ENCODE measurements at regions not wholly inside any gene's neighbourhood (a gene's known extent, or its start where the extent isn't known, plus 50 kb on each side); places are given as distances from the start of the nearest gene placed in this dataset.
"Not testable (repeated sequence)": the region's sequence is repeated elsewhere in the genome, so short reads cannot be mapped to it uniquely, and the experiment has no call there.

DNA sequence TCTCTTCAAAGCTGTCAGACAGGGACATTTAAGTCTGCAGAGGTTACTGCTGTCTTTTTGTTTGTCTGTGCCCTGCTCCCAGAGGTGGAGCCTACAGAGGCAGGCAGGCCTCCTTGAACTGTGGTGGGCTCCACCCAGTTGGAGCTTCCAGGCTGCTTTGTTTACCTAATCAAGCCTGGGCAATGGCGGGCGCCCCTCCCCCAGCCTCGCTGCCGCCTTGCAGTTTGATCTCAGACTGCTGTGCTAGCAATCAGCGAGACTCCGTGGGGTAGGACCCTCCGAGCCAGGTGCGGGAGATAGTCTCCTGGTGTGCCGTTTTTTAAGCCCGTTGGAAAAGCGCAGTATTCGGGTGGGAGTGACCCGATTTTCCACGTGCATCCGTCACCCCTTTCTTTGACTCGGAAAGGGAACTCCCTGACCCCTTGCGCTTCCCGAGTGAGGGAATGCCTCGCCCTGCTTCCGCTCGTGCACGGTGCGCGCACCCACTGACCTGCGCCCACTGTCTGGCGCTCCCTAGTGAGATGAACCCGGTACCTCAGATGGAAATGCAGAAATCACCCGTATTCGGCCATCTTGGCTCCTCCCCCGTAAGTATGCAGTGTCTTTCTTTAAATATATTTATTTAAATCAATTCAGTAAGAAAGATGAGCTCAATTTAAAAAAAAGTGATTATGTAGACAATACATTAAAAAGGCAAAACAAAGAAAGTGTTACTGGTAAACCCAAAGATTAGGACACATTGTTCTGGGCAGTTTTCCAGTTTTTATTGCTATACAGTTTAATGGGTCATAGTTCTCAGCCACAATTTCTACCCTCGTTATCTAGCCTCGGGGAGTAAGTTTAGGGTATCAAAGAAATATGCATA lies 91.2 kb upstream of the GRM7 start:
- not testable (repeated sequence) for H3K36me3 ChIP-seq (ENCODE audit: control insufficient read depth, insufficient read depth, low read length); H3K9me3 ChIP-seq (ENCODE audit: control insufficient read depth, insufficient read depth, low read length); H3K4me1 ChIP-seq (ENCODE audit: control insufficient read depth, insufficient read depth, low read length); H3K27me3 ChIP-seq (ENCODE audit: control insufficient read depth, insufficient read depth, low read length); H3K9ac ChIP-seq (ENCODE audit: low read depth, low read length)
- peak overlapping the region; percentile 33 for H3K4me3 ChIP-seq (ENCODE audit: low read depth, low read length)

DNA sequence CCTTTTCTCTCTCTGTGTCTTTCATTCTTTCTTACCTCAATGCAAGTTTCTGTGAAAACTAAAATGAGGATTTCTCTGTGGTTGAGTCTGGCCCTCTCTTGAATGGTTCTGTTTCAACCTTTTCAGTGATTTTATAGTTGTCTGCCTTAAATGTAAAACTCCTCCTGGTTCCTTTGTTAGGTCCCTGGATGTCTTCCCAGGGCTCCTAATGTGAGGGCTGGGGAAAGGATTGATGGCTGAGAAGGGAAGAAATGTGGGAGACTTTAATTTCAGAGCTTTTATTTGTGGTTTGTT lies 90.6 kb upstream of the GRM7 start:
- no peak overlapping the region for H3K9ac ChIP-seq (ENCODE audit: low read depth, low read length)
- peaks cover 2% of the 10 kb centered on the region for H3K4me1 ChIP-seq (ENCODE audit: control insufficient read depth, insufficient read depth, low read length)
- no peaks in the 10 kb centered on the region for H3K27me3 ChIP-seq (ENCODE audit: control insufficient read depth, insufficient read depth, low read length)
- no peaks in the 10 kb centered on the region for H3K9me3 ChIP-seq (ENCODE audit: control insufficient read depth, insufficient read depth, low read length)
- no peaks in the 10 kb centered on the region for H3K36me3 ChIP-seq (ENCODE audit: control insufficient read depth, insufficient read depth, low read length)
- peak overlapping the region; percentile 33 for H3K4me3 ChIP-seq (ENCODE audit: low read depth, low read length)

DNA sequence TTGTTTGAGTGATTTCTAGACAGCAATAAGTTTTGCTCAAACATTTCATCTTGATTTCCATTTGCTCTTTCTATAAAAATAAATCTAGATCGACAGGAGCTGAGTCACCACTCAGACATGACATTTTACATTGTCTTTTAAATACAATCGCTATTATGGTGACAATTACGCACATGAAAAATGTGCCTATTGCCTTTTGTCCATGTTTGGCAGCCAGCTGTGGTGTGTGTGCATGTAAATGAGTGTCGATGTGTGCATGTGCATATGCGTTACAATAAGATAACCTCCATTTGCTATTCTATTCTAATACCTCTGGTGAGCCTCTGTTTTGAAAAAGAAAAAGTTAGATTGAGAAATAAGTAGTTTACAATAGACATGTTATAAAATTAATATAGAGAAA lies 89.7 kb upstream of the GRM7 start:
- H3K9me3 ChIP-seq (ENCODE audit: control insufficient read depth, insufficient read depth, low read length) = no peaks in the 10 kb centered on the region
- H3K27me3 ChIP-seq (ENCODE audit: control insufficient read depth, insufficient read depth, low read length) = no peaks in the 10 kb centered on the region
- H3K4me3 ChIP-seq (ENCODE audit: low read depth, low read length) = no peak overlapping the region
- H3K36me3 ChIP-seq (ENCODE audit: control insufficient read depth, insufficient read depth, low read length) = no peaks in the 10 kb centered on the region
- peaks cover 2% of the 10 kb centered on the region for H3K4me1 ChIP-seq (ENCODE audit: control insufficient read depth, insufficient read depth, low read length)
- no peak overlapping the region for H3K9ac ChIP-seq (ENCODE audit: low read depth, low read length)

DNA sequence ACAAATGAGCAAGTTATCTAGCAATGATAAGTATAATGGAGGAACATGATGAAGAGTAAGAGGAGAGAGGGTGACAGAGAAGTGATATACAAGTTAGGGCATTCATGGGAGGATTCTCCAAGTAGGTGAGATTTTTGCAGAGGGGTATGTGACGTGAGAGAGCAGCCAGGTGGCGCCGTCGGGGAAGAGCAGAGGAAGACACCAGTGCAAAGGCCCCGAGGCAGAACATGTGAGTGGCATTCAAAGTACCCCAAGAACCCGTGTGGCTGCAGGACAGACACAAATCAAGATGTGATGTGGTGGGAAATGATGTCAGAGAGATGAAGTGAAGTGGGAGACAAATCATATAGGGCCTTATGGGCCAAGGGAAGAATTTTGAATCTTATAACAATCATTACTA lies 81.8 kb upstream of the GRM7 start:
- H3K27me3 ChIP-seq (ENCODE audit: control insufficient read depth, insufficient read depth, low read length) = no peaks in the 10 kb centered on the region
- no peak overlapping the region for H3K9ac ChIP-seq (ENCODE audit: low read depth, low read length)
- no peaks in the 10 kb centered on the region for H3K36me3 ChIP-seq (ENCODE audit: control insufficient read depth, insufficient read depth, low read length)
- no peak overlapping the region for H3K4me3 ChIP-seq (ENCODE audit: low read depth, low read length)
- no peaks in the 10 kb centered on the region for H3K4me1 ChIP-seq (ENCODE audit: control insufficient read depth, insufficient read depth, low read length)
- no peaks in the 10 kb centered on the region for H3K9me3 ChIP-seq (ENCODE audit: control insufficient read depth, insufficient read depth, low read length)

DNA sequence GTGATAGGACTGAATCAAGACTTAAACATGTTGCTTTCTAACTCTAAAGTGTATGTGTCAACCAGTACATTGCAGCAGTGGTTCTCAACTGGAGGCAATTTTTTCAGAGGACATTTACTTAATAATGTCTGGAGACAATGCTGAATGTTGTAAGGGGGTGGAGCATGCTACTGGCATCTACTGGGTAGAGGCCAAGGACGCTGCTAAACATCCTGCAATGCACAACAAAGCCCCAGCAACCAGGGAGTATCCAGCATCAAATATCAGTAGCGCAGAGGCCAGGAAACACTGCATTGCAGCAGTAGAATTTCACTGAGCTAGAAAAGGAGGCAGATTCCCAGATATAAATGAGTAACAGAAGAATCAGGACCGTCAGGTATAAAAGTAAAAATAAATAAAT lies 79.8 kb upstream of the GRM7 start:
- Histone ChIP-seq H3K4me1 (ENCODE audit: control insufficient read depth, insufficient read depth, low read length) (no peaks in the 10 kb centered on the region), H3K9me3 (ENCODE audit: control insufficient read depth, insufficient read depth, low read length) (no peaks in the 10 kb centered on the region), H3K27me3 (ENCODE audit: control insufficient read depth, insufficient read depth, low read length) (no peaks in the 10 kb centered on the region), H3K4me3 (ENCODE audit: low read depth, low read length) (no peak overlapping the region), H3K36me3 (ENCODE audit: control insufficient read depth, insufficient read depth, low read length) (no peaks in the 10 kb centered on the region), H3K9ac (ENCODE audit: low read depth, low read length) (no peak overlapping the region)

DNA sequence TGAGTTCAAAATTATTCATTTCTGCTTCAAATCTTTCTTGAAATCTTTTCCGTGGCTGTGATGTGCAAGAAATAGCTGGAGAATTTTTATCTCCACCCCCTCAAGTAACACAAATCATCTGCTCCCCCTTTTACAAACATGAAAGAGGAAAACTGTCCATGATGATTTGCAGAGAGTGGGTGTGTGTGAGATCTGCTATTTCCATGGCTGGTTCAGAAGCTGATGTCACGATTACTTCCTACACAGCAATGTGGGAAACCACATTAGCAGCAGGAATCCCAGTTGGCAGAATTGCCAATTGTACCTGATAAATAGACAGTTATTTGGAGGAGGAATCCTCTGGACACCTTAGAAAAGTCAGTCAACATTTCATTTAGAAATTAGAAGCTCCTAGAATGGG lies 75.2 kb upstream of the GRM7 start:
- Histone ChIP-seq H3K27me3 (ENCODE audit: control insufficient read depth, insufficient read depth, low read length) (no peaks in the 10 kb centered on the region), H3K36me3 (ENCODE audit: control insufficient read depth, insufficient read depth, low read length) (no peaks in the 10 kb centered on the region), H3K4me1 (ENCODE audit: control insufficient read depth, insufficient read depth, low read length) (no peaks in the 10 kb centered on the region), H3K9me3 (ENCODE audit: control insufficient read depth, insufficient read depth, low read length) (no peaks in the 10 kb centered on the region), H3K4me3 (ENCODE audit: low read depth, low read length) (no peak overlapping the region), H3K9ac (ENCODE audit: low read depth, low read length) (no peak overlapping the region)

DNA sequence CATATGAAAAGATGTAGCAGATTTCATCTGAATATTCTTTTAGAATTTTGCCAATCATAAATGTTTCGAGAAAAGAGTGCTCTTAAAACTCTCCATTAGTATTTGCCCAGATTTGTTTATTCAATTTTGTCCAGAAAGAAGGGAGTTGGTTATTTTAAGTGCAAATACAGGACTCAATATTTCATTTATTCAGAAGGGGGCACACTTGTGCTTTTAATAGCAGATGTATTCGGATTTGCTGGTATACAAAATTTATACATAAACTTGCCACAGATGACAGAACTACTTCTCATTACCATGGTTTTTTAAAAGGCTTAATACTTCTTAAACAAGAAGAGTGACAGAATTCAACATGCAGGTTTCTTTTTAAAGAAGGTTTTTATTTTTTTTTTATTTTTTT lies 69.8 kb upstream of the GRM7 start:
- Histone ChIP-seq H3K4me1 (ENCODE audit: control insufficient read depth, insufficient read depth, low read length) (no peaks in the 10 kb centered on the region), H3K9me3 (ENCODE audit: control insufficient read depth, insufficient read depth, low read length) (no peaks in the 10 kb centered on the region), H3K9ac (ENCODE audit: low read depth, low read length) (no peak overlapping the region), H3K27me3 (ENCODE audit: control insufficient read depth, insufficient read depth, low read length) (no peaks in the 10 kb centered on the region), H3K36me3 (ENCODE audit: control insufficient read depth, insufficient read depth, low read length) (no peaks in the 10 kb centered on the region), H3K4me3 (ENCODE audit: low read depth, low read length) (no peak overlapping the region)

DNA sequence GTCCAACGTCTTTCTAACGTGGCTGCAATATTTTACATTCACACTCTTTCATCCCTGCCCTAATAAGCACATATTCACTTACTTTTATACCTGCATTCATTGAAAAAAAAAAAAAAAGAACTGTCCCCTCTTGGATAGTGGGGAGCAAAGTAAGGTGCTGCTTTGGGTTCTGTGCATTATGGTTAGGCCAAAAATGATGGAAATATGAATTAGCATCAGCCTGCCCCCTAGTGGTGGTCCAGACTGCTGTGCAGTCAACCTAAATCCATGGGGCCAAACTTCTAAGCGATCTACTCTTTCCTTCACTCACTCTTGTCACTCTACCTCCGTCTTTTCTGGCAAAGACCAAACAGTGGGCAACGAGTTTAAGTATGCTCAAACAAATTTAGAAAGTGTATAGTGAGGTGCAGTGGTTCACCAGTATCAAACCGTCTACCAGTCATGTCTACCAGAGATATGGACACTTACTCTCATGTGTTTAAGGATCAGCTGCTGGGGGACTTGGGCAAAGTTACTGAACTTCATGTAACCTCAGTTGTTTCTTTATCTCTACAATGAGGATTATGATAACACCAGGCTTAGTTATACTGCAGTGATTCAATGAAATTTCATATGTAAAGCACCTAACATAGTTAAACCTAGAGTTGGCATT lies 61.5 kb upstream of the GRM7 start:
- Histone ChIP-seq H3K9ac (ENCODE audit: low read depth, low read length) (no peak overlapping the region), H3K27me3 (ENCODE audit: control insufficient read depth, insufficient read depth, low read length) (no peaks in the 10 kb centered on the region), H3K9me3 (ENCODE audit: control insufficient read depth, insufficient read depth, low read length) (no peaks in the 10 kb centered on the region), H3K4me1 (ENCODE audit: control insufficient read depth, insufficient read depth, low read length) (no peaks in the 10 kb centered on the region), H3K4me3 (ENCODE audit: low read depth, low read length) (no peak overlapping the region), H3K36me3 (ENCODE audit: control insufficient read depth, insufficient read depth, low read length) (no peaks in the 10 kb centered on the region)

DNA sequence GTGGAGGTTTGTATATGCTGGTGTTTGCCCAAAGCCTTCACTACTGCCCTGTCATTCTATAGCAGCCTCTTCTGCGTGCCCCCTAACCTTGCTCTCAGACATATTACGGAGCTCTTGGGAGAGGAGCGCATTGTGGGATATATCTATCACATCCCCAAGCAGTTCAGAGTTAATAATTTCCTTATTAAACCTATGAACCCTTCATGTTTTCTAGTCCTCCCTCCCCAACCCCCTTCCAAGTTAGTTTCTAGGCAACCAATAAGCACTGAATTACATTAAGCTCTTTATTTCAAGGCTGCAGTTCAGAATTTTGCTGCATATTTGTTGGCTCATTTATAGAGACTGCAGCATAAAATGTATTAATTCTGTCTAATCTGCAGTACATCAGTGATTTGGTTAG lies 57.3 kb upstream of the GRM7 start:
- Histone ChIP-seq H3K9ac (ENCODE audit: low read depth, low read length) (no peak overlapping the region), H3K36me3 (ENCODE audit: control insufficient read depth, insufficient read depth, low read length) (no peaks in the 10 kb centered on the region), H3K27me3 (ENCODE audit: control insufficient read depth, insufficient read depth, low read length) (no peaks in the 10 kb centered on the region)

DNA sequence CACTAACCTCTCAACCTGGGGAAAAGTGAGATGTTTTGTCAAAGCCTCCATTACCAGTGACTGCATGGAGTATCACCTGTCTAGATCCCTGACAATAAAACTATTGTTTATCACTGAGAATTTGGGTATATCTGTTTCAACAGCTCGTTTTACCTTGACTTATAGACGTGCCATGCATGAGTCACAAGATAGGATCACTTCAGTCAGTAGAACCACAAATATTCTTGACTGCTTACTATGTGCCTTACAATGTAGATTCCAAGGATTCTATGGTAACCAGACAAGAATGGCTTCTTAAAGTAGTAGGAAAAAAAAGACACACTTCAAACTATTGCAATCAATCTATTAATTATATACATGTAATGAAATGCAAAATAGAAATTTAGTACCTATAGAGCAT lies 55.7 kb upstream of the GRM7 start:
- H3K9ac ChIP-seq (ENCODE audit: low read depth, low read length) = no peak overlapping the region
- no peak overlapping the region for H3K4me3 ChIP-seq (ENCODE audit: low read depth, low read length)
- no peaks in the 10 kb centered on the region for H3K36me3 ChIP-seq (ENCODE audit: control insufficient read depth, insufficient read depth, low read length)
- no peaks in the 10 kb centered on the region for H3K9me3 ChIP-seq (ENCODE audit: control insufficient read depth, insufficient read depth, low read length)
- H3K4me1 ChIP-seq (ENCODE audit: control insufficient read depth, insufficient read depth, low read length) = no peaks in the 10 kb centered on the region
- H3K27me3 ChIP-seq (ENCODE audit: control insufficient read depth, insufficient read depth, low read length) = no peaks in the 10 kb centered on the region

More for the DNA sequence above, 57.3 kb upstream of the GRM7 start:
- no peak overlapping the region for H3K4me3 ChIP-seq (ENCODE audit: low read depth, low read length)
- no peaks in the 10 kb centered on the region for H3K4me1 ChIP-seq (ENCODE audit: control insufficient read depth, insufficient read depth, low read length)
- no peaks in the 10 kb centered on the region for H3K9me3 ChIP-seq (ENCODE audit: control insufficient read depth, insufficient read depth, low read length)

DNA sequence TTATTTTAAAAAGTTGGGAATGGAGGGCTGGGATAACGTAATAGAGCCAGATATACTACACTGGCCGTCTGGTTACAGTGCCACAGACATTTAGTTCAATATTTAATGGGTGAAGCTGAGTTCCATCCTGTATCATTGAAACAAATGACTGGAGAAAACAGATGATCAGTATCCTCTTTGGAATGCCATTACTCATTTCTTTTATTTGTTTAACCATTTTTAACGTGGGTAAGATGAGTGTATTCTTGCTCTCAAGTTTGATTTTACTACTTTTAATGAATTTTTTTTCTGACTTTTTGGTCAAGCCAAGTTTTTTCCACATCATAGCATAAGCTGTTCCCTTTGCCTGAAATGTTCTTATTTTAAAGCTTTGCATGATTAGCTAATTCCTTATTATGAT lies 53.9 kb upstream of the GRM7 start:
- no peaks in the 10 kb centered on the region for H3K36me3 ChIP-seq (ENCODE audit: control insufficient read depth, insufficient read depth, low read length)
- no peak overlapping the region for H3K9ac ChIP-seq (ENCODE audit: low read depth, low read length)
- no peaks in the 10 kb centered on the region for H3K9me3 ChIP-seq (ENCODE audit: control insufficient read depth, insufficient read depth, low read length)
- H3K4me1 ChIP-seq (ENCODE audit: control insufficient read depth, insufficient read depth, low read length) = no peaks in the 10 kb centered on the region
- no peak overlapping the region for H3K4me3 ChIP-seq (ENCODE audit: low read depth, low read length)
- H3K27me3 ChIP-seq (ENCODE audit: control insufficient read depth, insufficient read depth, low read length) = no peaks in the 10 kb centered on the region

DNA sequence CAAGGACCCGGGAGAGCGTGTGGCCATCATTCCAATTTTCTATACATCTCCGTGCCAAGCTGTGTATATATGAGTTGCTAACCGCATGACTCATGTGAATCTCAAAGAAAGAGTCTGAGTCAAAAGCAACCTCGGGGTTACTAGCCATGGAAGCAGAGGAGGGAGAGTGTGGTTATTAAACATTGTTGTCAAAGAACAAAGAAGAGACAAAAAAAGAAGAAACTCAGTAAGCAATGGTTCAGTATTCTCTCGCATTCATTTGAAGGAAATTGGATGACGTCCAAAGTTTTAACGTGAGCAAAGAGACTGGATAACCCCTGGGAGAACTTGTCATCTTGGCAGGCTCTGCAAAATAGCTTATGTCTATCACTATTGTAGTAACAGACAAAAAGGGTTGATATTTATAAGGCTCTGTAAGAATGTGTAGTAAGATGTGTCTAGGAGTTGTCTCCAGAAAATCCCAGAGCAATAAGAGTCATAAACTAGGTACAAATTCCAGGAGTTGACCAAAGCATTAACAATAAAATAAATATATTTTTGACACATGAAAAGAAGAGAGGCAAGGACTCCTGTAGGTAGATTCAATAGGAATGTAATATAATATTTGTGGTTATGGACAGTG lies 52.8 kb upstream of the GRM7 start:
- no peak overlapping the region for H3K9ac ChIP-seq (ENCODE audit: low read depth, low read length)
- no peaks in the 10 kb centered on the region for H3K4me1 ChIP-seq (ENCODE audit: control insufficient read depth, insufficient read depth, low read length)
- H3K9me3 ChIP-seq (ENCODE audit: control insufficient read depth, insufficient read depth, low read length) = no peaks in the 10 kb centered on the region
- no peaks in the 10 kb centered on the region for H3K36me3 ChIP-seq (ENCODE audit: control insufficient read depth, insufficient read depth, low read length)
- no peak overlapping the region for H3K4me3 ChIP-seq (ENCODE audit: low read depth, low read length)
- H3K27me3 ChIP-seq (ENCODE audit: control insufficient read depth, insufficient read depth, low read length) = no peaks in the 10 kb centered on the region
